Endothelial cell of umbilical vein (primary cell): ENCODE measurements at regions not wholly inside any gene's neighbourhood (a gene's known extent, or its start where the extent isn't known, plus 50 kb on each side); places are given as distances from the start of the nearest gene placed in this dataset.
A peak's percentile ranks its signal among the peaks of the same experiment; 100 is the strongest.

Experiments
- BruUV-seq: library from RNA; stranded (reverse); fragments of 400-500 nt; replicated peaks from 2 replicates; lab custom pipeline; 2021; lab: Mats Ljungman, UMichigan
- CTCF ChIA-PET: fragments of 300-600, 350-600 bp; sonication (Branson Sonifier 250); formaldehyde crosslinking; loops from one replicate; lab custom pipeline; 2021; ENCODE audit warnings: antibody characterized with exemption, inconsistent platforms; lab: Charles Lee
- POLR2A ChIA-PET: fragments of 300-600, 350-600 bp; sonication (Branson Sonifier 250); formaldehyde crosslinking; loops from one replicate; lab custom pipeline; 2021; ENCODE audit warnings: antibody characterized with exemption, inconsistent platforms; lab: Charles Lee
- DNase-seq: peaks from one replicate; pipeline ENCODE4 v3.0.0-alpha.2; 2011; ENCODE audit warnings: low read depth, low spot score
- FAIRE-seq: peaks from 2 replicates; lab custom pipeline; 2011; peaks lifted over from hg19 to GRCh38; lab: Jason Lieb, UNC
- H2AFZ ChIP-seq: 2 replicates; pipeline ENCODE4 v1.6.0; 2012; ENCODE audit warnings: low read depth, low read length, control low read depth, inconsistent platforms
- H3K27ac ChIP-seq: 2 replicates; pipeline ENCODE4 v1.5.1; 2011; ENCODE audit warnings: low read depth, mild to moderate bottlenecking, control low read depth, low read length, moderate library complexity; ENCODE audit not compliant: insufficient read depth
- H3K27me3 ChIP-seq, 2 experiments: 2 replicates each; pipeline versions ENCODE4 v1.6.0 to v1.6.1; 2011; ENCODE audit warnings: low read length in 2 of 2, mixed read lengths in 1 of 2; ENCODE audit not compliant: control insufficient read depth in 2 of 2, insufficient read depth in 2 of 2
- H3K36me3 ChIP-seq, 2 experiments: 2 replicates in 1 of 2; 3 replicates in 1 of 2; pipeline ENCODE4 v1.5.1; 2011; ENCODE audit warnings: low read length in 2 of 2, mild to moderate bottlenecking in 1 of 2, moderate library complexity in 1 of 2; ENCODE audit not compliant: control insufficient read depth in 2 of 2, insufficient read depth in 2 of 2; ENCODE audit errors: extremely low read depth in 1 of 2
- H3K4me1 ChIP-seq: 3 replicates; pipeline ENCODE4 v1.5.1; 2011; ENCODE audit warnings: mild to moderate bottlenecking, low read length; ENCODE audit not compliant: control insufficient read depth, insufficient read depth; ENCODE audit errors: extremely low read depth
- H3K4me2 ChIP-seq: 2 replicates; pipeline ENCODE4 v1.6.1; 2011; ENCODE audit warnings: low read length, control low read depth, mixed read lengths; ENCODE audit not compliant: insufficient read depth
- H3K4me3 ChIP-seq, 3 experiments: fragments of 200-600 bp in 1 of 3; sonication (generic), shearing (Covaris generic) in 1 of 3; replicated peaks in 1 of 3; 2 replicates each; pipeline ENCODE4 v1.5.1; 2011 to 2016; ENCODE audit warnings: control low read depth in 3 of 3, low read length in 3 of 3, mild to moderate bottlenecking in 2 of 3, inconsistent platforms in 1 of 3, low read depth in 1 of 3, moderate library complexity in 1 of 3; ENCODE audit not compliant: insufficient read depth in 1 of 3
- H3K79me2 ChIP-seq: 2 replicates; pipeline ENCODE4 v1.6.0; 2012; ENCODE audit warnings: low read length, inconsistent platforms; ENCODE audit not compliant: control insufficient read depth, insufficient read depth
- H3K9ac ChIP-seq: replicated peaks from 2 replicates; pipeline ENCODE3; 2011; ENCODE audit warnings: low read length, control low read depth; ENCODE audit not compliant: insufficient read depth; ENCODE audit errors: extremely low read depth
- H3K9me1 ChIP-seq: replicated peaks from 3 replicates; pipeline ENCODE4 v1.6.0; 2011; ENCODE audit warnings: mild to moderate bottlenecking, low read length; ENCODE audit not compliant: control insufficient read depth, insufficient read depth; ENCODE audit errors: extremely low read depth
- H3K9me3 ChIP-seq: replicated peaks from 2 replicates; pipeline ENCODE4 v1.5.1; 2012; ENCODE audit warnings: low read length, inconsistent platforms; ENCODE audit not compliant: control insufficient read depth, insufficient read depth
- H4K20me1 ChIP-seq: replicated peaks from 2 replicates; pipeline ENCODE3; 2011; ENCODE audit warnings: mild to moderate bottlenecking, low read length; ENCODE audit not compliant: control insufficient read depth, insufficient read depth; ENCODE audit errors: extremely low read depth
- EZH2 ChIP-seq: IDR thresholded peaks from 2 replicates; pipeline ENCODE4 v1.6.1; 2012; ENCODE audit warnings: borderline replicate concordance, low read depth, mild to moderate bottlenecking, moderate library complexity, low read length, inconsistent platforms; ENCODE audit not compliant: severe bottlenecking
- FOS ChIP-seq: IDR thresholded peaks from 2 replicates; pipeline ENCODE4 v1.6.1; 2011; ENCODE audit warnings: mild to moderate bottlenecking, low read length, moderate library complexity, borderline replicate concordance; ENCODE audit not compliant: insufficient read depth
- GATA2 ChIP-seq: IDR thresholded peaks from 2 replicates; pipeline ENCODE4 v1.7.0; 2011; ENCODE audit warnings: low read depth, mild to moderate bottlenecking, moderate library complexity, mixed read lengths, low read length; ENCODE audit not compliant: insufficient read length, insufficient read depth
- JUN ChIP-seq: IDR thresholded peaks from 2 replicates; pipeline ENCODE4 v1.6.1; 2011; ENCODE audit warnings: borderline replicate concordance, low read depth; ENCODE audit not compliant: insufficient read length, insufficient read depth
- MYC ChIP-seq: IDR thresholded peaks from one replicate; pipeline ENCODE4 v1.6.1; 2011; ENCODE audit warnings: mild to moderate bottlenecking, low read depth, low read length
- POLR2A ChIP-seq: IDR thresholded peaks from 2 replicates; pipeline ENCODE4 v1.6.1; 2012; ENCODE audit warnings: low read depth, mild to moderate bottlenecking, control low read depth, low read length
- POLR2AphosphoS5 ChIP-seq: IDR thresholded peaks from 2 replicates; pipeline ENCODE4 v1.6.1; 2012; ENCODE audit warnings: low read depth, mild to moderate bottlenecking, control low read depth, low read length, moderate library complexity; ENCODE audit not compliant: insufficient read depth
- dilution Hi-C: fragments of 300-500 bp; cut with MboI; formaldehyde crosslinking; loops from one replicate; pipeline ENCODE4 v1.15.0; 2019; ENCODE audit warnings: low sequenced_read_pairs; ENCODE audit not compliant: extremely low pct_ligation_motif_present
- intact Hi-C: fragments of 100-400 bp; cut with micrococcal nuclease; formaldehyde crosslinking; loops from one replicate; pipeline ENCODE4 v1.10.0; 2022
- TF ChIP-seq, protein P1 (sequence below), 2 donors: IDR thresholded peaks; 1 replicate in 1 of 2; 2 replicates in 1 of 2; pipeline ENCODE4 v1.5.1; 2011; ENCODE audit warnings: low read length in 2 of 2, mild to moderate bottlenecking in 2 of 2, moderate library complexity in 2 of 2, control low read depth in 1 of 2, inconsistent platforms in 1 of 2, low read depth in 1 of 2; ENCODE audit not compliant: insufficient read depth in 1 of 2; ENCODE audit errors: extremely low read depth in 1 of 2
- TF ChIP-seq, protein P2 (sequence below): IDR thresholded peaks from 2 replicates; pipeline ENCODE4 v1.6.1; 2011; ENCODE audit not compliant: insufficient read depth, insufficient read length

DNA sequence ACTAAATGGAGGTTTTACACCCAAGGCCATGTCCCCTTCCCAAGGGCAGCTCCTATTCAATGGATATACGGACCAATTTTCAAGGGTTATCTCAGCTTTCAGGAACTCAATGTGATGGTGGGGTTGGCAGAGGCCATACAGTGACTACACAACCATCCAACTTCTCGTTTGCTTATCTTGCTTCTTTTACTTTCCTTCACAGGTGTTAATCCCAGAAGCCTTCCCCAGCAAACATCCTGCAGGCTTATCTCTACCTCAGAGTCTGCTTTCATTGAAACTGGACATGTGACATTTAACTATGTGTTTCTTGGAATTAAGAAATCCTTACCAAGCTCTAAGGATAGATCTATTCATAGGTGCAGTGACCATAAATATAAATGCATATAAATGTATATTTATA is 443.8 kb upstream of the CDH20 start:
- Histone ChIP-seq H3K4me3 (no peak overlapping the region), H3K9ac (no peak overlapping the region), H3K9me1 (no peaks in the 10 kb centered on the region), H3K4me2 (no peak overlapping the region), H3K36me3 (no peaks in the 10 kb centered on the region), H4K20me1 (no peaks in the 10 kb centered on the region), H3K79me2 (no peaks in the 10 kb centered on the region), H3K27me3 (no peaks in the 10 kb centered on the region), H3K4me1 (peaks cover 18% of the 10 kb centered on the region), H2AFZ (no peak overlapping the region), H3K27ac (no peak overlapping the region), H3K9me3 (no peaks in the 10 kb centered on the region)
- DNase-seq (no peak), FAIRE-seq (no peak)
- ChIA-PET POLR2A (no interaction called here), CTCF (interaction anchor here (0.6 to 2.4 kb wide), 6 partner anchors 17 to 637 kb away, joined by 3 to 6 read pairs (median 4); no protein-coding TSS in a partner anchor)
- dilution Hi-C loops (no loop called here), intact Hi-C loops (no loop called here)
- TF ChIP-seq, protein P1, sequence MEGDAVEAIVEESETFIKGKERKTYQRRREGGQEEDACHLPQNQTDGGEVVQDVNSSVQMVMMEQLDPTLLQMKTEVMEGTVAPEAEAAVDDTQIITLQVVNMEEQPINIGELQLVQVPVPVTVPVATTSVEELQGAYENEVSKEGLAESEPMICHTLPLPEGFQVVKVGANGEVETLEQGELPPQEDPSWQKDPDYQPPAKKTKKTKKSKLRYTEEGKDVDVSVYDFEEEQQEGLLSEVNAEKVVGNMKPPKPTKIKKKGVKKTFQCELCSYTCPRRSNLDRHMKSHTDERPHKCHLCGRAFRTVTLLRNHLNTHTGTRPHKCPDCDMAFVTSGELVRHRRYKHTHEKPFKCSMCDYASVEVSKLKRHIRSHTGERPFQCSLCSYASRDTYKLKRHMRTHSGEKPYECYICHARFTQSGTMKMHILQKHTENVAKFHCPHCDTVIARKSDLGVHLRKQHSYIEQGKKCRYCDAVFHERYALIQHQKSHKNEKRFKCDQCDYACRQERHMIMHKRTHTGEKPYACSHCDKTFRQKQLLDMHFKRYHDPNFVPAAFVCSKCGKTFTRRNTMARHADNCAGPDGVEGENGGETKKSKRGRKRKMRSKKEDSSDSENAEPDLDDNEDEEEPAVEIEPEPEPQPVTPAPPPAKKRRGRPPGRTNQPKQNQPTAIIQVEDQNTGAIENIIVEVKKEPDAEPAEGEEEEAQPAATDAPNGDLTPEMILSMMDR (IDR thresholded peaks at IDR 0.05; ENCODE audit: extremely low read depth in 1 of 2, insufficient read depth in 1 of 2, low read depth in 1 of 2, low read length in 2 of 2), result no peak
- TF ChIP-seq MYC, result no peak
- no TSS peak for BruUV-seq

- FAIRE-seq (no peak), DNase-seq (no peak)
- peak overlapping the region; percentile 72 for H2AFZ ChIP-seq
- no peaks in the 10 kb centered on the region for H3K36me3 ChIP-seq
- H3K9me1 ChIP-seq, result no peaks in the 10 kb centered on the region
- TSS peak; percentile 95 for BruUV-seq
- H3K27ac ChIP-seq, result peak overlapping the region; percentile 68
- no peak overlapping the region for H3K9ac ChIP-seq
- ChIA-PET CTCF (interaction anchor here (1.4 to 2.7 kb wide), 4 partner anchors 18 to 88 kb away, joined by 3 to 15 read pairs (median 5); no protein-coding TSS in a partner anchor), POLR2A (no interaction called here)
- no peaks in the 10 kb centered on the region for H3K27me3 ChIP-seq
- no peaks in the 10 kb centered on the region for H3K9me3 ChIP-seq
- H3K4me3 ChIP-seq, result no peak overlapping the region
- dilution Hi-C loops (no loop called here), intact Hi-C loops (loop anchor here (1.0 to 5.0 kb wide), 3 partner anchors 19 to 140 kb away; no protein-coding TSS in a partner anchor)
- H4K20me1 ChIP-seq, result no peaks in the 10 kb centered on the region
- no peak for TF ChIP-seq JUN
- TF ChIP-seq POLR2A, result no peak
- TF ChIP-seq, protein P2, sequence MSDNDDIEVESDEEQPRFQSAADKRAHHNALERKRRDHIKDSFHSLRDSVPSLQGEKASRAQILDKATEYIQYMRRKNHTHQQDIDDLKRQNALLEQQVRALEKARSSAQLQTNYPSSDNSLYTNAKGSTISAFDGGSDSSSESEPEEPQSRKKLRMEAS, result no peak
- no peak for TF ChIP-seq EZH2
- no peak for TF ChIP-seq FOS
- TF ChIP-seq MYC, result no peak
- TF ChIP-seq, protein P1 (IDR thresholded peaks at IDR 0.05; ENCODE audit: extremely low read depth in 1 of 2, insufficient read depth in 1 of 2, low read depth in 1 of 2, low read length in 2 of 2), result no peak
- no peak for TF ChIP-seq GATA2
- TF ChIP-seq POLR2AphosphoS5, result no peak
- peaks cover 29% of the 10 kb centered on the region for H3K4me1 ChIP-seq
- H3K4me2 ChIP-seq, result peak overlapping the region; percentile 24
- H3K79me2 ChIP-seq, result no peaks in the 10 kb centered on the region
These were observed 441.3 kb upstream of the CDH20 start for GRCh38 chr18:60891936-60892335.
